HG03103 (cell line): ENCODE measurements at regions not wholly inside any gene's neighbourhood (a gene's known extent, or its start where the extent isn't known, plus 50 kb on each side); places are given as distances from the start of the nearest gene placed in this dataset.
"Not testable (repeated sequence)": the region's sequence is repeated elsewhere in the genome, so short reads cannot be mapped to it uniquely, and the experiment has no call there.

Experiments
- ATAC-seq: cut with Tn5 transposase; IDR thresholded peaks from one replicate; pipeline ENCODE4 v1.9.1; 2021; ENCODE audit warnings: low read depth; ENCODE audit not compliant: unreplicated experiment

DNA sequence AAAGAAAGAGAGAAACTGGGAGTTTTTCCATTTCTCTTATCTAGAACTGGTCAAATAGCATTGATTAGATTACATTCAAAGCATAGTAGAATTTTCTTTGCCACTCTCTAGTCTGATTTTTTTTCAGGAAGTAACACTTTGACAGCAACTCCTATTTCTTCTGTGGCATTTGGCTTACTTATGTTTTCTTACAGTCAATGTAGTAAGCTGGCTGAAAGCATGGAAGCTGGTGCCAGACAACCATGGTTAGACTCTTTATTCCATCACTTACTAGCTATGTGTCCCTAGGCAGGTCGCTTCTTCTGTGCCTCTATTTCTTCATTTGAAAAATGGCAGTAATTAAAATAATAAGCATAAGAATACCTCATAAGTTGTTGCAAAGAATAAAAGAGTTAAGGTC is 54.2 kb upstream of the OPRM1 start:
- ATAC-seq = no peak

DNA sequence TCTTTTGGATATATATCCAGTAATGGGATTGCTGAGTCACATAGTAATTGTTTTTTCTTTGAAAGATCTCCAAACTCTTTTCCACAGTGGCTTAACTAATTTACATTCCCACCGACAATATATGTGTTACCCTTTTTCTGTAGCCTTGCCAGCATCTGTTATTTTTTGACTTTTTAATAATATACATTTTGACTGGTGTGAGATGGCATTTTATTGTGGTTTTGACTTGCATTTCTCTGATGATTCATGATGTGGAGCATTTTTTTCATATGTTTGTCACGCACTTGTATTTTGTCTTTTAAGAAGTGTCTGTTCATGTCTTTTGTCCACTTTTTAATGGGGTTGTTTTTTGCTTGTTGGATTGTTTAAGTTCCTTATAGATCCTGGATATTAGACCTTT is 58.9 kb upstream of the OPRM1 start:
- ATAC-seq = no peak

DNA sequence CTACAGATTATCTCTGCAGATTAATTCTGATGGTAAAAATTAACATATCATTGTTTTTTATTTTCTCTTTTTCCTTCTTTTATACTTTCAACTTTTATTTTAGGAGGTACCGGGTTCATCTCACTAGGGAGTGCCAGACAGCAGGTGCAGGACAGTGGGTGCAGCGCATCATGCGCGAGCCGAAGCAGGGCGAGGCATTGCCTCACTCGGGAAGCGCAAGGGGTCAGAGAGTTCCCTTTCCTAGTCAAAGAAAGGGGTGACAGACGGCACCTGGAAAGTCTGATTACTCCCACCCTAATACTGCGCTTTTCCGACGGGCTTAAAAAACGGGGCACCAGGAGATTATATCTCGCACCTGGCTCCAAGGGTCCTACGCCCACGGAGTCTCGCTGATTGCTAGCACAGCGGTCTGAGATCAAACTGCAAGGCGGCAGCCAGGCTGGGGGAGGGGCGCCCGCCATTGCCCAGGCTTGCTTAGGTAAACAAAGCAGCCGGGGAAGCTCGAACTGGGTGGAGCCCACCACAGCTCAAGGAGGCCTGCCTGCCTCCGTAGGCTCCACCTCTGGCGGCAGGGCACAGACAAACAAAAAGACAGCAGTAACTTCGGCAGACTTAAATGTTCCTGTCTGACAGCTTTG is 60.0 kb upstream of the OPRM1 start:
- ATAC-seq = not testable (repeated sequence)

DNA sequence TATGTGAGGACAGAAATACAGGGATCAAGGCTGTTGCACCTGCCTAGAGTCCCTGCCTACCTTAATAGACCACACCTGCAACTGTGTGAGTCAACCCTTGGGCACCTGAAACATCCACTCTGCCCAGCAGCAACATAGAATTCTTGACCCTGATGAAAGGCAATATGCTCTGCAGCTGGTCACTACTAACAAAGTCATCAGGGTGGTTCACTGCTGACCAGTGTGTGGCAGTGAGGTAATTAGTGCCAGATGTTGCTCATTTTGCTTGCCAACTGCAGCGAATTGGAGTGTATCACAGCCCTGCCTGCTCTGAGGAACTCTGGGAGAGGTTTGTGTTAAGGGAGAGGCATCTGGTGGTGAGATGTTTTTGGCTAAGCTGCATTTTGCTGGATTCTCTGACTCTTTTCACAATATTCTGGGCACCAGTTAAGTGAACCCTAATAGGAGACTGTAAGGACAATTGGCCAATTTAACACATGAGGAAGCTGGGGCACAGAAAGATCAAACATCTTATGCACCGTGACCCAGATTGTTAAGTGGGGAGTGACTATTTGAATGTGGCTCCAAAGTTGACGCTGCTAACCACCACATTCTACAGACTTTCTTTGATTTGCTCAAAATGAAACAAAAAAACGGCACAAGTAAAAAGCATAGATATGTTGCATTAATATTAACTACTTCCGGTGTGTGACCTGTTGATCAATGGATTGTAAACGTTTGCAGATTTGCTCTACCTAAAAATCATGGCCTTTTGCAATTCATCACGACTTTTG is 61.9 kb upstream of the OPRM1 start:
- no peak for ATAC-seq

DNA sequence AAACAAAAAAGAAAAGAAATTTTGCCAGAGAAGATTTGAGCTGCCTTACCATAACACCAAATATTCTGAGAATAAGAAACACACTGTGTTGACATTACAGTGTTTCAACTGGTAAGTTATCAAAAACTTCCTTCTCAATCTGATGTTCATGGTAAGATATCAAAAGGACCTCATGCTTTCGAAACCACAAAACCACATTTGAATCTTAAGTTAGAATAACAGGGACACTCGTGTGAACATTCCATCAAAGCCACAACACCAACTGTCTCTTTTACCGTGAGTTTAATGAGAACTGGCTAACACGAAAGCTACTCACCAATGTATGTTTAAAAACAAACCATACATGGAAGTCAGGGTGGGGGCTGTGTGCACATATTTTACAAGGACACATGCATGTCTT is 73.0 kb upstream of the OPRM1 start:
- ATAC-seq = no peak

DNA sequence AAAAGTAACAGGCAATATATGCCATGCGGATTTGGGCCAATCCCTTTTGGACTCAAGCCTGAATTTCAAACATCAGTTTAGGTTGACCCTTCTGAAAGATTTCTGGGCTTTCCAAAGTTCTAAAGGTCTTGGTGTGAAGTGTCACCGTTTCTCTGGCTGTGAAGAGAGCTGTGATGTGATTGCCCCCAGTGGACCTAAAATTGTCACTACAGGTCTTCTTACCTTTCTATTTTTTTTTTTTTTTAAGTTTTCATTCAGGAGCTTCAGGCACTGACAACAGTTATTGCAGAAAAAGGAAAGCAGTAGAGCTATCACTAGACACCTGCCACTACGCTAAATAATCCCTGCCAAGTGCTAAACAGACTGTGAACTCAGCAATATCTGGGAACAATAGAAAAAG is 75.7 kb upstream of the OPRM1 start:
- no peak for ATAC-seq

DNA sequence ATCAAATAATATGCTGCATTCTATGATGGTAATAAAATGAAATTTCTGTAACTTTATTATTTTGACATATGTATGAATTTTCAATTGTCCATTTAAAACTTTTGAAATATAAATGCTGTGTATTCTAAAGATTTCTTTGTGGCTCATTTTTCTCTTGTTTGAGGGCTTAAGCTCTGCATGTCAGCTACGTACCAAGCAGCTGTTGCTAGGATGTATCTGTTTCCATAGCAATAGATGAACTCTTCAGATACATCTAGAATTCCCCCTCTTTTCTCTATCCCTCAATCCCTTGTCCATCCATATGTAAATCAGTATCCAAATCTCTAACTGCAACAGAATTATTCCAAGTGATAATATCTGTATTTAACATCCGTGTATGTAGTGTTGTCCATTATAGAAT is 76.5 kb upstream of the OPRM1 start:
- ATAC-seq = no peak

DNA sequence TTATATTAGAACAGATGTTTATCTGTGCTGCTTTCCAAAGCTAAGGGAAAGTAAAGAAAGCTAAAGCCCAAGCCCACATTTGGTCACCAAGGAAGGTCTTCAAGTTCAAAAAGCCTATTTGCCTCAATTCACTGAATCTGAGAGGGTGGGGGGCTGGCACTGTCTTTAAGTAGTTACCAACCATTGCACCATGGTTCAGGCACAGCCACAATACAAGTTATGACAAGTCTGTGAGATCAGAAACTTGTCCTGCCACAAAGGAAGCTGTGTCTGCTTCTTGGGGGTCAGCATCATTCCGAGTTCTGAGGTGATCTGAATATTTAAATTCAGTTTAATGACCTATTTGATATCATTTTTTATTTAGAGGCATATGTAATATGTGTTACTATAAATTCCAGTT is 78.3 kb upstream of the OPRM1 start:
- no peak for ATAC-seq

DNA sequence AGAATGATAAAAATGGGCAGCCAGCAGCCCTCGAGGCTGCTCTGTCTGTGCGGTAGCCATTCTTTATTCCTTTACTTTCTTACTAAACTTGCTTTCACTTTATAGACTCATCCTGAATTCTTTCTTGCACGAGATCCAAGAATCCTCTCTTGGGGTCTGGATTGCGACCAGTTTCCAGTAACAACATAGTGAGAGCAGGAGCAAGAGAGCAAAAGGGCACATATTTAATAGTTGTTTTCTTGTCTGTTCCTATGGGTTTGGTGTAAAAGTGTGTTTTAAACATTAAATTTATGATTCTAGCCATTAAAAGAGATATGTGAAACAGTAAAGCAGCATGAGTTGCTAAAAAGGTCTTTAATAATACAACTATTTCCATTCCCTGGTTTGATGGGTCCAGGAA is 78.8 kb upstream of the OPRM1 start:
- ATAC-seq = no peak

DNA sequence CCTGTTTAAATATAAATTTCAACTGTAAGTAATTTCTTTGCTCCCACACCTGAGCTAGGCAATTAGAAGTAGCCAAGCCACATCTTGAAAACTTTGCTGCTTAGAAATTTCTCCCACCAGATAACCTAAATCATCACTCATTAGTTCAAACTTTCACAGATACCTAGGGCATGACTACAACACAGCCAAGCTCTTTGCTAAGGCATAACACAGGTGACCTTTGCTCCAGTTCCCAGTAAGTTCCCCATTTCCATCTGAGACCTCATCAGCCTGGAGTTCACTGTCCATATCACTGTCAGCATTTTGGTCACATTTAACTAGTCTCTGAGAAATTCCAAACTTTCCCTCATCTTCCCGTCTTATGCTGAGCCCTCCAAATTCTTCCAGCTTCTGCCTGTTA is 79.8 kb upstream of the OPRM1 start:
- no peak for ATAC-seq

DNA sequence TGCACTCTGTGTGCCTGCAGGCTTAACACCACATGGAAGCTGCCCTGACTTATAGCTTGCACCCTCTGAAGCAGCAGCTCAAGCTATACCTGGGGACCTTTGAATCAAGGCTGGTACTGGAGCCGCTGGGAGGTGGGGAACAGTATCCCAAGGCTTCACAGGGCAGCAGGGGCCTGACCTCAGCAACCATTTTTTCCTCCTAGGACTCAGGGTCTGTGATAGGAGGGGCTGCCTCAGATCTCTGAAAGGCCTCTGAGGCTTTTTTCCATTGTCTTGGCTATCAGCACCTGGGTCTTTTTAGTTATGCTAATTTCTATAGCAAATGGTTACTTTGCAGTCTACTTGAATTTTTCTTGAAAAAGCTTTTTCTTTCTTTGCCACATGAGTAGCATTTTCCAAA is 80.2 kb upstream of the OPRM1 start:
- ATAC-seq = no peak

DNA sequence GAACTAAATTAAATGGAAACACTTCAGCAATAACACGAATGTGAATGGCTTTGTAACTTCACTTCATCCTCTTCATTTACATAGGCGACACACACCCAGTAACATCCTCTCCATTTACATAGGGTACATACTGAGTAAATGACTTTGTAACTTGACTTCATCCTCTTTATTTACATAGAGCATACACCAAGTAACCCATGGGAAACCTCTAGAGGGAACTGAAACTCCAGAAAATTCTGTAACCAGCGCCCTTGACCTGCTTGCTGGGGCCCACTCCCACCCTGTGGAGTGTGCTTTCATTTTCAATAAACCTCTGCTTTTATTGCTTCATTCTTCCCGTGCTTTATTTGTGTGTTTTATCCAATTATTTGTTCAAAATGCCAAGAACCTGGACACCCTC is 81.6 kb upstream of the OPRM1 start:
- peak; percentile 90 for ATAC-seq

DNA sequence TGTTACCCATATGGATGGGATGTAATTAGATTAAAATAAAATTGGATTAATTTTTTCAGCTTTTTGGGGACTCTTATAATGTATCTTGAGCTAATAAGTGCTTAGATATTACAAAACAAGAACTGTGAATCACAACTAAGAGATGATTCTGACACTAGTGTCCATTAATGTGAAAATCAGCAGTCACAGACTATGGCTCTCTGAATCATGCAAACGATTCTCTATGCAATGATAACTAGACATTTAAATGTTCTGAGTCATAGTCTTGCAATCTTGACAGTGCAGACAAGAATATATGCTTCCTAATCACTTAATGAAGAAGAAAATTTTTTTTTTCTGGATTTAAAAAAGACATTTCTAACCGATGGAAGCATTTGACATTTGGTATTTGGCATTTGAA is 82.2 kb upstream of the OPRM1 start:
- no peak for ATAC-seq

DNA sequence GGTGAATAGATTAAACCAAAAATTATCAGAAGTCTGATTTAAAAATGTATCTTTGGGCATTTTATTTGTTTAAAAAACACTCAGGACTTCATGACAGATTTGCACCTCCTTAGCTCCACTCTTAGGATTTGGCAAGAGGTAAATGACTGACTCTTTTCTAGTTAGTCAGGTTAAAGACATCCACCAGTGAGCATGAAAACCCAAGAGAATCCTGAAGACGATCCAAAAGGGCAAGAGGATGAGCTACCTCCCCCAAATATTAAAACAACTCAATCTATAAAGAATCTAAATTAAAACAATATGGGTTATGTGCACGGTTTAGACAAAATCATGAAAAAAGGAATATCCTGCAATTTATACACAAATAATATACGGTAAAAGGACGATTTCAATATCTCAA is 89.4 kb upstream of the OPRM1 start:
- no peak for ATAC-seq

DNA sequence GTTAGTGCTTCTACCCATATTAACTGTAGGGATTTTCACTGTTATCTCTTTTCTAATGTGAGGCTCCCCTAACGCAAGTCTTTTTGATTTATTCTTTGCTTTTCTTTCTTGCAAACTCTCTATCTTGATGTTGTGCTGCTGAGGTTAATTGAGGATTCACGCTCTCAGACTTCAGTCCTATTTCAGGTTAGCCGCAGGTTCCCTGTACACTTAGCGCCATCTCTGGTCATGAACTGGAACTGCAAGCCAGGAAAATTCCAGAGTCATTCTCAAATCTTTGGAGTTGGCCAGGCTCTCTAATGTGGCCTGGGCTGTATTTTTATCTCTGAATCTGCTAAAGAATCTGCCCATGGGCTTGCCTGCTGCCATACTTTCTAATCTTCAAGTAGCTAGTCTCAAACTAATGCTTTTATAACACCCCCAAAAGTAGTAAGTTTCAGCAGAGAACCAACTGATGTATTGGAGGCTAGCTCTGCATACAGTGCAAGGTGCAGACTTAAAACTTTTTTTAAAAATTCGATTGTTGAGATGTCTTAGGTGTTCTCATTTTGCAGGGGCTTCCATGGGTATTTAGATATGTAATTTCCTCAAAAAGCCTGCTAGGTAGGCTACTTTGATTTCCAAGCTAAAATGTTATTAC is 91.1 kb upstream of the OPRM1 start:
- ATAC-seq = no peak

DNA sequence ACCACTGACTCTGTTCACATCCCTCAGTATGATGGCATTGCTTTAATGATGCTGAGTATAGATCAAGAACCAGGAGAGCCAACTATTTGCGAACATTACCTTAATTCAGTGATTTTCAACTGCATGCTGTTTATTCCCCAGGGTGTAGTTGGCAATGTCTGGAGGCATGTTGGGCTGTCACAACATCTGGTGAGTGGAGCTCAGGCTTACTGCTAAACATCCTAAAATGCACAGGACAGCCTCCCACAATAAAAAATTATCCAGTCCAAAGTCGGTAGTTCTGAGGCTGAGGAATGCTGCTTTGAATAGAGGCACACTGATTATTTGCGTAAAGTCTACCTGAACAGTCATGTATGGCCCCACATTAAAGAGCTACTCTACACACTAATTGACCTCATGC is 94.8 kb upstream of the OPRM1 start:
- no peak for ATAC-seq

DNA sequence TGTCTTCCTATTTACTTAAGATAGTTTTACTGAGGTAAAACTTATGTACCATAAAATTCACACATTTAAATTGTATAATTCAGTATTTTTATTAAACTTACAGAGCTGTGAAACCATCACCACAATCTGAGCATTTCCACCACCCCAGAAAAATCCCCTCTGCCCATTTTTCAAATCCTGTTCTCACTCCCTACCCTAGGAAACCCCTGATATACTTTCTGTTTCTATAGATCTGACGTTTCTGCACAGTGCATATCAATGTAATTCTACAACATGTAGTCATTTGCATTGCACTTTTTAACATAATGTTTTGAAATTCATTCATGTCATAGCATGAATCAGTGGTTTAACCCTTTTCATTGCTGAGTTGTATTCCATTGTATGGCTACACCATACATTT is 96.7 kb upstream of the OPRM1 start:
- ATAC-seq = no peak

DNA sequence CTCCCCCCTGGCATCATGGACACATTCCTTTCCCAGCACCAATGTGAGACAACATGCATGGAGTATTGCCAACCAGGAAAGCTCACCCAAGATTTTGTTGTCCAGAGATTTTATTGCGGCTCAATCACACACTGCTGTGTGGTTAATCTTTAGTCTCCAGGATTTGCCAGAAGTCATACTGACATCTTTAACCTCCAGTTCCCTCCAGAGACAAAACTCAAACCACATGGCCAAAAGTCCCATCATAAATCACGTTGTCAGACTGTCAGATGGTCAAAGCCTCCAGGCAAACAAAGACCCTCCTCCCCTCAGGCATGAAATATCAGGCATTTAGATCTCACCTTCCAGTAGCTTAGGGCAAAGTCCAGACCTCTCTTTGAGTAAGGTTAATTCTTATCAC is 97.3 kb upstream of the OPRM1 start:
- ATAC-seq = no peak

DNA sequence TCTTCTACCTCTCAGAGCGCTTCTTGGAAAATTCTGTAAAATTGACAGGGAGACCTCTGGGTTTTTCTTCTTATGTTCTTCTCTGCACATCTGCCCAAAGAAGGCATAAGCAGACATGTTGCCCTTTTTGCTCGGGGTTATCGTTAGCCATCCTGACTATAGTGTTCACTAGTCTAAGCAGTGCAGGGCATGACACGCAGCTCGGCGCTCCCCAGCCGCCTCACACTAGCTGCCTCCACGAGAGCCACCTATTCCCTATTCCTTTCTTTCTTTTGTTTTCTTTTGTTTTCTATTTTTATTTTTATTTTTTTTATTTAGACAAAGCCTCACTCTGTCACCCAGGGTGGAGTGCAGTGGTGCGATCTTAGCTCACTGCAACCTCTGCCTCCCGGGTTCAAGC is 100.2 kb upstream of the OPRM1 start:
- no peak for ATAC-seq

DNA sequence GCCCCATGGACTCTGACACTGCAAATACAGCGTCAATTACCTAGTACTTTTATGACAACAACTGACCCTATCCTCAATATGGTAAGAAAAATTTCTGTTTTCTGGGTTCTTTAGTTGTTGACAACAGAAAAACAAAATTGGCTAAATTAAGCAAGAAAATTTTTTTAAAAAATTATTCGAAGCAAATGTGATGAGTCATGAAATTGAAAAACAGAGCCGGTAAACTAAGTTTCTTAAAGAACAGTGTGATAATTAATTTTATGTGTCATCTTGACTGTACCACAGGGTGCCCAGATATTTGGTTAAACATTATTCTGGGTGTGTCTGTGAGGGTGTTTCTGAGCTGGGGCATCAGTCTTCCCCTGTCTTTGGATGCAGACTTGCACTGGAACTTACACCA is 107.6 kb upstream of the OPRM1 start:
- ATAC-seq = no peak

DNA sequence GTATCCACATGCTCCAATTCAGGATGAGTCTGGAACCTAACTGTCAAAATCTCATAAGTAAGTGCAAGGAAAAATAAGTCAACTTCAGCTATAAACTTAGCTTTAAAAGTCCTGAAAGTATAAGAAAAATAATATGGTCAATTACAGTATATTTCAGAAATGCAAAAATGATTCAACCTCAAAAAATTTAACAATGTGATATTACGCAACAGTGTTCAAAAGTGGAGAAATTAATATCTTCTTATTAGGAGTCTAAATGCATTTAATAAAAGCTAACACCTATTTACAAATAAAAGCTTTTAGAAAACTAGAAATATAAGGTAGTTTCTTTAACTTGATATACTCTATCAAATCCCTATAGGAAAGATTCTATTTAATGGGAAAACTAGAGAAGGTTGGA is 111.2 kb upstream of the OPRM1 start:
- no peak for ATAC-seq
